Activated effector memory CD4-positive, alpha-beta T cell treated with anti-CD3 and anti-CD28 coated beads, Interleukin-2, amount 50 U/mL, for 16 hours (primary cell): ENCODE measurements at regions not wholly inside any gene's neighbourhood (a gene's known extent, or its start where the extent isn't known, plus 50 kb on each side); places are given as distances from the start of the nearest gene placed in this dataset.
"Not testable (repeated sequence)": the region's sequence is repeated elsewhere in the genome, so short reads cannot be mapped to it uniquely, and the experiment has no call there.

Experiments
- DNase-seq: peaks from one replicate; pipeline ENCODE4 v3.0.0-alpha.2; 2020

DNA sequence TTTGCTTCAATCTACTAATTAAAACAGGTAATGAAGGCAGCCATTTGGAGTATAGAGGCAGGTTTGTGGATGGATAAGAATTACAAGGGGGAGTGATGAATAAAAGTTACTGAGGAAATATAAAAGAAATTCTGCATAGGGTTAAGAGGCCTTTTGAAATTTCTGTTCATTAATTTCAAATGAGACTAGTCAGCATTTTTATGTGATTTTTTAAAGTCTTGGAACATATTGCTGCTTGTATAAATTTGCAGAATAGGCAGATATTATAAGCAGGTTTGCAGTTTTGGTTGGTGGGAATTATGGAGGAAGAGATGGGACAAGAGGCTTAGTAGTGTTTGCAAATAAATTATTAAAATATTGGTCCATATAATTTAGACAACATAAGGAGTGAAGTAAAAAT lies 750.4 kb upstream of the AGA start:
- DNase-seq, result no peak

DNA sequence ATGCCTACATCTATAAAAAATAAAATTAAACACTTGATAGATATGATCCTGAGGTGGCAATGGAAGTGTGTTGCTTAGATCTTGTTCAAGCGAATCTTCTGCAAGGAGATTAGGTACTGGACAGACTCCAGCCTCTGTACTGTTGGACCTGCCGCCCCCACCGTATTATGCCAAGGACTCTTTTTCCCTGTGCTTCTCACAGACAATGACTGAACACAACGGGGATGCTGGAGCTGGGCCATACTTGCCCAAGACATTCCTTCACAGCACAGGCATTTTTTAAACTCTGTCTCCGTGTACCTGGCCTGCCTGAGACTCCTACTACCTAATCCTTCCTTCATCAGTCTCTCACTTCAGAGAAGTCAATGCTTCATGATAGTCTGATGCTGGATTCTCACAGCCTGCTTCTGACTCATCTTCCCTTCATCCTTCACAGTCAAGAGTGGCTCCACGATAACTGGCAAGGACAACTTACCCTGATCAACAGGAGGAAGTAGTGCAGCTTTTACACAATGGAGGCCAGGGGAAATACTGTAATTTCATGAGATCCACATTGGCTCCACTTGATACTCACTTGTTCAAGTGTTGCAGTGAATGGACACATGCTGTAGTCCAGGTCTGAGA lies 754.6 kb upstream of the AGA start:
- no peak for DNase-seq

GRCh38 chr4:178198691-178199090 lies 756.5 kb upstream of the AGA start:
- DNase-seq, result no peak

DNA sequence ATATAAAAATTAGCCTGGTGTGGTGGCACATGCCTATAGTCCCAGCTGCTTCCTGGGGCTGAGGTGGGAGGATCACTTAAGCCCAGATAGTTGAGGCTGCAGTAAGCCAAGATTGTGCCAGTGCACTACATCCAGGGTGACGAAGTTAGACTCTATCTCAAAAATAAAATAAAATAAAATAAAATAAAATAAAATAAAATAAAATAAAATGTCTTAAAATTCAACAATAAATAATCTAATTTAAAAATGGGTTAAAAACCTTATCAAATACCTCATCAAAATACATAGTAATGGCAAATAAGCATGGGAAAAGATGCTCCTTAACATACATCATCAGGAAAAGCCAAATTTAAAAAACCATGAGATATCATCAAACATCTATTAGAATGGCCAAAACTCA lies 760.2 kb upstream of the AGA start:
- no peak for DNase-seq

DNA sequence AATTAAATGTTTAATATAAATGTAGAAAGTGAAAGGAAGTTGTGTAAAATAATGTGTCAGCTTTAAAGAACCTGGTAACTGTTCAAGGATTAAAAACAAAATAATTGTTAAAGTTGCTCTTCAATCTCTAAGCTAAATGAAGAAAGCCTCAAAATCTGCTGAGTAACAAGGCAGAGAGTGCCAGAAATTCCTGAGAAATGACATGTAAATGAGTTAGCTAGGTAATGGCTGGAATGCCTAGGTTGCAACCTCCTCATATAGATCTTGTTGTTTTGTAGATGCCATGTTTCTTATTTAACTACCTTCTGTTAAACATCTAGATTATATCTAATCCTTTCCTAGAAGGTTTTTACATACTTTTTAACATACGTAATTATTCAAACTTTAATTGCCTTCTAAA lies 763.6 kb upstream of the AGA start:
- no peak for DNase-seq

DNA sequence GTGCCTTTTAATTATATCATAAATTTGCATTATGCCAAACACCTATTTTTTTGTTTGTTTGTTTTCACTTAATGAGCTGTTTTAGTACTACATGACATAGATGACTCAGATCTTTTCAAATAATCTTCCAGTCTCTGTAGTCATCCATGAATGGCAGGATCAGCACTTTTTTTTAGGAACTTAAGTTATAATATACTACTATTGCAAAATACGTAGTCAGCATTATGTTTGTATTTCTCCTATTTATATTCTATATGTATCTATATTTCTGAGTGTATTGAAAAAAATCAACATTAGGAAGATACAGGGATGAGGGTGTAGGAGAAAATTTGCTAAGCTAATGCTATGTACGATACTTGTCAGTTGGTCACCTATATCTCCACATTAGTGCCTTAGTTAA lies 773.1 kb upstream of the AGA start:
- no peak for DNase-seq

DNA sequence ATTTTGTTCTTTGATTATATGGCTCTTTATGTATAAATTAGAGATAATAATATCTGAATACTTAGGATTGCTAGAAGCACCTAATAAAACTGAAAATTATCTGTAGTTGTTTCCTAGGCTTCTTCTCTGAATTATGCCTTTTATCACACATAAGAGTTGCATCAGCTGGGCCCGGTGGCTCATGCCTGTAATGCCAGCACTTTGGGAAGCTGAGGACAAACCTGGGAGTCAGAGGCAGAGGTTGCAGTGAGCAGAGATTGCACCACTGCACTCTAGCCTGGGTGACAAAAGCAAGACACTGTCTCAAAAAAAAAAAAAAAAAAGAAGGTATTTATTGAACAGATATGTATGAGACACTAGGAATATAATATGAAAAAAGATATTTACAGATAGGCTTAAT lies 773.5 kb upstream of the AGA start:
- DNase-seq, result no peak

- DNase-seq, result not testable (repeated sequence)
Observed at GRCh38 chr4:178226421-178226820, 784.2 kb upstream of the AGA start.

DNA sequence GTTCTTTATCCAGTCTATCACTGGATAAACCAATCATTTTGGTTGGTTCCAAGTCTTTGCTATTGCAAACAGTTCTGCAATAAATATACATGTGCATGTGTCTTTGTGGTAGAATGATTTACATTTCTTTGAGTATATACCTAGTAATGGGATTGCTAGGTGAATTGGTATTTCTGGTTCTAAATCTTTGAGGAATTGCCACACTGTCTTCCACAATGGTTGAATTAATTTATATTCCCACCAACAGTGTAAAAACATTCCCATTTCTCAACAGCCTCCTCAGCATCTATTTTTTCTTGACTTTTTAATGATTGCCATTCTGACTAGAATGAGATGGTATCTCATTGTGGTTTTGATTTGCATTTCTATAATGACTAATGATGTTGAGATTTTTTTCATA lies 791.7 kb upstream of the AGA start:
- DNase-seq, result no peak

DNA sequence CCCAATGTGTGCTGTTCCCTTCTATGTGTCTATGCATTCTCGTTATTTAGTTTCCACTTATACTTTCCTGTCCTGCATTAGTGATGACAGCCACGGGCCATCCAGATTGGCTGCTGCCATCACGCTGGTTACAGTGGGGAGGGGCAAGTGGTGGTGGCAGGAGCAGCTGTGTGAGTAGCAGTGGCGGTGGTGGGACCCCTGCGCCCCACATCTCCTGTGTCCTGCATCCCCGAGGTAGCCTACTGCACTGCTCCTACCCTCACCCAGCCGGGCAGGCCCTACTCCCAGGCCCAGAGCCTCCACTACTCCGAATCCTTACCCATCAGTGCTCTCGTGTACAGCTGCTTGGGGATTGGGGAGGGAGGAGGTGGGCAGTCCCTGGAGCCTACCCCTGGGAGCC lies 798.7 kb upstream of the AGA start:
- DNase-seq, result no peak

GRCh38 chr4:178241601-178242118 lies 799.4 kb upstream of the AGA start:
- DNase-seq, result no peak

GRCh38 chr4:178242655-178243054 lies 800.4 kb upstream of the AGA start:
- DNase-seq, result no peak

DNA sequence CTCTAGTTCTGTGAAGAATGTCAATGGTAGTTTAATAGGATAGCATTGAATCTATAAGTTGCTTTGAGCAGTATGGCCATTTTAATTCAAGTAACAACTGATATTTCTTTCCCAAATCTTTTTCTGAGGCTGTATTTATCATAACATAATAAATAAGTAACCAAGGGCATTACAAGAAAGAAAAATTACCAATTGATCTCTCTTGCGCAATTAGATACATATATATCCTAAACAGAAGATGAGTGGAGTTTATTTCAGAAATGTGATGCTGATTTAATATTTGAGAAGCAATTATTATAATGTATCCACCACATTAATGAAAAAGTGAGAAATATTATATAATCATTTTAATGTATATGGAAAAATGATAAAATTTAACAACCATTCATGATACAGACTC lies 802.5 kb upstream of the AGA start:
- DNase-seq, result no peak

- no peak for DNase-seq
Observed at GRCh38 chr4:178255172-178255571, 812.9 kb upstream of the AGA start.

GRCh38 chr4:178258603-178259002 lies 816.4 kb upstream of the AGA start:
- no peak for DNase-seq

DNA sequence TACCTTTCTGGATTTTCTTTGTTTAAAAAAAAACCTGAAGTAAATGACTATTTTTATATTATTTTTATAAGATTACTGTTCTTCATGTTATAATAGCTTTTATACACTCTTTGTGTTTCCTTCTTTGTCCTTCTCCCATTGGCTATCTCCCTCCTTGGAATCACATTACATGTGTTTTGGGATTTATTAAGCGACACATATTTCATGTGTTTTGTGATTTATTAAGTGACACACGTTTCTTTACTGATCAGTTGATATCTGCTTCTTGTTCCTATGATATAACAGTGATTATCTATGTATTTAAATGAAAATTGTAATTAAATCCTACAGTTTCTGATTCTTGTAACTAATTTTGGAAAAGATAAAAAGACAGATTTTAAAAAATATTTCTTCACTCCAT lies 817.3 kb upstream of the AGA start:
- DNase-seq, result no peak

GRCh38 chr4:178264001-178264400 lies 821.8 kb upstream of the AGA start:
- DNase-seq, result no peak

DNA sequence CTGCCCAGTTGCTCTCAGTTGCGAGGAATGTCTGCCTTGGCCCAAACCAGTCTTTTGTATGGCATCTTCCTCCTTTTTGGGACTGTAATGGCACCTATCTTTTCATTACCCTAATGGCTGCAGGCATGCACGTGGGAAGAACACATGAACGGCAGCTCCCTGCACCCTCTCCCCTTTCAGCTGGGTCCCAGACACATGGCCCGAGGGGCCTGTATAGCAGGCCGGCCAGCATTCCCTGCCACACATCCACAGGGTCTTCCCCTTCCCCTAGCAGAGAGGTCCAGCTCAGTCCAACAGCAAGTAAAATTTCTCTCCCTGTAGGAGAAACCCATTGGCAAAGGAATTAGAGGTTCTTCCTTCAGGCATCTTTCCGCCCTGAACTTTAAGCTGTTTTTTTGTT lies 829.1 kb upstream of the AGA start:
- DNase-seq, result no peak

- no peak for DNase-seq
Observed at GRCh38 chr4:178273168-178273567, 830.9 kb upstream of the AGA start.

DNA sequence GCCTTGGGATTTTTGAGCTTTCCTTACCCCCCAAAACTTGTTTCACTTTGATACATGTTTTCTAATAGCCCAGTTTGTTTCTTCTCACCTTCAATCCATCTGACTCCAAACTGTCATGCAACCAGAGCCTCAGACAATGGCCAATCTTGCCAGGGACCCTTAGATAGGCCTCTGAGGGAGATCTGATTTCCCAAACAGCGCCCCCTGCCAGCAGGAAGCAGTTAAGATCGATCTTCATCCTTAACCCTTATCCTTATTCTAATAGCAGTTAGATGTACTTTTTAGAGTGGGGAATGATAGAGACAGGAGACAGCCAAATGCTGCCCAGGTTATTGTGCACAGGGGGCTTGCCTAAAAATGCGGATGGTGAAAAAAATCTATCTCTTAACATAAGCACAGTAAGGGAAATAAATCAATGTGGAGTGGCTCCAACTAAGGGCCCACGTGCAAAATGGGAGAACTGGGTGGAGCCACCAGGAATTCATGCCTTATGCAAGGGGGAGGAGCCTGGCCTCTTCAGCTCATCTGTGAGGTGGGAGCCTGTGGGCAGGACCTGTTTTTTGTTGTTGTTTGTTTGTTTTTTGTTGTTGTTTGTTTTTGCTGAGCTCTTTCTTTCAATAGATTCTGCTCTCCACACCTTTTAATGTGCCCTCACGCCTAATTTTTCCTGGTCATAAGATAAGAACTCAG lies 833.6 kb upstream of the AGA start:
- DNase-seq, result no peak

DNA sequence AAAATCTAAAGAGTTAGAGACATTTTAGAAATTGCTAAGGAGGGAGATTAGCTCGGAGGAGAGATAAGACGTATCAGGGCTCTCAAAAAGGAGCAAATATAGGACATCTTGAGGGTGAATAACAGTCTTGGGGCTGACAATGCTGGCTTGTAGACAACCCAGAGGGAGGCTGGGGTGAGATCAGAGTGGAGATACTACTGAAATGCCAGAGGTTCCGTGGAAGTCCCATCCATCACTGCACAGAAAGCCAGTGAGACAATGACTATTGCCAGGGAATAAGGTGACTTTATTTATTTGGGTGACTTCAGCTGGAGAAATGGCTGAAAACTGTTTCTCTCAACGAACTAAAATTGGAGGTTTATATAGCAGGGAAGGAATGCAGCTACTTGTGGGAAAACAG lies 838.1 kb upstream of the AGA start:
- DNase-seq, result no peak

- no peak for DNase-seq
Observed at GRCh38 chr4:178288462-178288861, 846.2 kb upstream of the AGA start.

DNA sequence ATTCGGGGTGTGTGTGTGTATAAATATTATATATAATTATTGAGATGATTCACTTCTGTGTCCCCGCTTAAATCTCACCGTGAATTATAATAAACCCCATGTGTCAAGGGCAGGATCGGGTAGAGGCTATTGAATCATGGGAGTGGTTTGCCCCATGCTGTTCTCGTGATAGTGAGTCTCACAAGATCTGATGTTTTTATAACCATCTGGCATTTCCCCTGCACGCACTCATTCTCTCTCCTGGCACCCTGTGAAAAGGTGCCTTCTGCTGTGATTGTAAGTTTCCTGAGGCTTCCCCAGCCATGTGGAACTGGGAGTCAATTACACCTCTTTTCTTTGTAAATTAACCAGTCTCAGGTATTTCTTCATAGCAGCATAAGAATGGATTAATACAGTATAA lies 851.4 kb upstream of the AGA start:
- DNase-seq, result no peak

GRCh38 chr4:178296669-178297068 lies 854.4 kb upstream of the AGA start:
- no peak for DNase-seq

DNA sequence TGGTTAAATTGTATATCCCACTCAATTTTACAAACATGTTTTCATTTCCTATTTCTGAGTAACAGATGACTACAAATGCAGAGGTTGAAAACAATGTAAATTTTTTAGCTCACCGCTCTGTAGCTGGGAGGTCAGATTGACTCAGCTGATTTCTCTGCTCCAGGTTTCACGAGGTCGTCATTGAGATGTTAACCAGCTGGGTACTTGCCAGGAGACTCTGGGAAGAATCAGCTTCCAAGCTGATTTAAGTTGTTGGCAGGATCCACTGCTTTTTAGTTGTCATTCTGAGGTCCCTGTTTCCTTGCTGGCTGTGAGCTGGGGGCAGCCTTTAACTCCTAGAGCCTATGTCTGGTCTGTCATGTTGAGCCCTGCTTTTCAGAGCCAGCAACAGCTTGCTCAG lies 864.3 kb upstream of the AGA start:
- no peak for DNase-seq
